Neuronal stem cell (in vitro differentiated cells): ENCODE measurements at regions not wholly inside any gene's neighbourhood (a gene's known extent, or its start where the extent isn't known, plus 50 kb on each side); places are given as distances from the start of the nearest gene placed in this dataset.

Experiments
- DNase-seq: peaks from one replicate; pipeline ENCODE4 v3.0.0-alpha.2; 2013; ENCODE audit warnings: low spot score
- H2AFZ ChIP-seq: one replicate; pipeline ENCODE4 v1.6.1; 2013; ENCODE audit warnings: mild to moderate bottlenecking, low read length, inconsistent platforms
- H2AK5ac ChIP-seq: 2 replicates; pipeline ENCODE4 v1.6.1; 2013; ENCODE audit warnings: low read depth, mild to moderate bottlenecking, inconsistent platforms, low read length, moderate library complexity, mixed read lengths
- H2BK120ac ChIP-seq: 2 replicates; pipeline ENCODE4 v1.6.1; 2013; ENCODE audit warnings: low read depth, mild to moderate bottlenecking, inconsistent platforms, low read length, moderate library complexity, mixed read lengths
- H2BK12ac ChIP-seq: one replicate; pipeline ENCODE4 v1.6.1; 2013; ENCODE audit warnings: low read length, inconsistent platforms
- H2BK15ac ChIP-seq: 2 replicates; pipeline ENCODE4 v1.6.1; 2013; ENCODE audit warnings: mild to moderate bottlenecking, low read length, inconsistent platforms, mixed read lengths
- H2BK5ac ChIP-seq: one replicate; pipeline ENCODE4 v1.6.1; 2013; ENCODE audit warnings: inconsistent platforms, mild to moderate bottlenecking, low read length, moderate library complexity
- H3K14ac ChIP-seq: one replicate; pipeline ENCODE4 v1.6.1; 2013; ENCODE audit warnings: low read length, inconsistent platforms
- H3K18ac ChIP-seq: 2 replicates; pipeline ENCODE4 v1.6.1; 2013; ENCODE audit warnings: low read length, inconsistent platforms
- H3K23ac ChIP-seq: 2 replicates; pipeline ENCODE4 v1.6.1; 2013; ENCODE audit warnings: low read depth, mild to moderate bottlenecking, mixed read lengths, low read length, inconsistent platforms; ENCODE audit not compliant: poor library complexity
- H3K27ac ChIP-seq: replicated peaks from 3 replicates; pipeline ENCODE4 v1.5.1; 2013; ENCODE audit warnings: low read length, inconsistent platforms
- H3K27me3 ChIP-seq, 3 experiments: 2 replicates each; pipeline ENCODE4 v1.6.1; 2013; ENCODE audit warnings: low read length in 3 of 3, mild to moderate bottlenecking in 2 of 3, inconsistent platforms in 1 of 3, low read depth in 1 of 3, mixed read lengths in 1 of 3, moderate library complexity in 1 of 3; ENCODE audit not compliant: control insufficient read depth in 3 of 3, insufficient read depth in 3 of 3
- H3K36me3 ChIP-seq, 2 donors: replicated peaks in 1 of 2; 2 replicates each; pipeline ENCODE4 v1.6.1; 2013; ENCODE audit warnings: low read length in 2 of 2; ENCODE audit not compliant: control insufficient read depth in 2 of 2, insufficient read depth in 2 of 2
- H3K4ac ChIP-seq: 2 replicates; pipeline ENCODE4 v1.6.1; 2013; ENCODE audit warnings: inconsistent platforms, mild to moderate bottlenecking, low read length, moderate library complexity
- H3K4me1 ChIP-seq, 2 donors: 1 replicate in 1 of 2; 2 replicates in 1 of 2; pipeline ENCODE4 v1.6.1; 2013; ENCODE audit warnings: low read length in 2 of 2, low read depth in 1 of 2; ENCODE audit not compliant: control insufficient read depth in 2 of 2, insufficient read depth in 1 of 2
- H3K4me2 ChIP-seq: one replicate; pipeline ENCODE4 v1.6.1; 2013; ENCODE audit warnings: mild to moderate bottlenecking, low read length, inconsistent platforms; ENCODE audit not compliant: insufficient read depth, poor library complexity, severe bottlenecking
- H3K4me3 ChIP-seq, 2 donors: 2 replicates each; pipeline ENCODE4 v1.5.1; 2013; ENCODE audit warnings: low read length in 2 of 2, mild to moderate bottlenecking in 2 of 2, inconsistent platforms in 1 of 2, moderate library complexity in 1 of 2
- H3K79me1 ChIP-seq: one replicate; pipeline ENCODE4 v1.6.1; 2013; ENCODE audit warnings: low read depth, mild to moderate bottlenecking, inconsistent platforms, low read length, moderate library complexity
- H3K9ac ChIP-seq: one replicate; pipeline ENCODE4 v1.6.1; 2013; ENCODE audit warnings: mild to moderate bottlenecking, low read depth, low read length, inconsistent platforms; ENCODE audit not compliant: poor library complexity
- H3K9me3 ChIP-seq, 2 donors: replicated peaks in 1 of 2; 2 replicates each; pipeline versions ENCODE3 to v1.6.1; 2013; ENCODE audit warnings: low read length in 2 of 2, mild to moderate bottlenecking in 2 of 2, inconsistent platforms in 1 of 2, low read depth in 1 of 2, mixed read lengths in 1 of 2, moderate library complexity in 1 of 2; ENCODE audit not compliant: control insufficient read depth in 2 of 2, insufficient read depth in 1 of 2
- H4K8ac ChIP-seq: one replicate; pipeline ENCODE4 v1.6.1; 2013; ENCODE audit warnings: low read depth, mild to moderate bottlenecking, inconsistent platforms, low read length, moderate library complexity
- H4K91ac ChIP-seq: one replicate; pipeline ENCODE4 v1.6.1; 2013; ENCODE audit warnings: low read length, low read depth, mild to moderate bottlenecking, inconsistent platforms; ENCODE audit not compliant: poor library complexity
- WGBS, 2 donors: extraction: QIAGEN DNeasy Blood & Tissue Kit; methylation state at CpG; one replicate each; pipeline ENCODE4 v1.1.7; 2013; ENCODE audit warnings: missing lambda C conversion rate in 2 of 2, mixed read lengths in 1 of 2; ENCODE audit not compliant: insufficient read length in 2 of 2, insufficient replicate concordance in 1 of 2; ENCODE audit errors: extremely low coverage in 2 of 2; 5-methylcytosine and 5-hydroxymethylcytosine counted together

DNA sequence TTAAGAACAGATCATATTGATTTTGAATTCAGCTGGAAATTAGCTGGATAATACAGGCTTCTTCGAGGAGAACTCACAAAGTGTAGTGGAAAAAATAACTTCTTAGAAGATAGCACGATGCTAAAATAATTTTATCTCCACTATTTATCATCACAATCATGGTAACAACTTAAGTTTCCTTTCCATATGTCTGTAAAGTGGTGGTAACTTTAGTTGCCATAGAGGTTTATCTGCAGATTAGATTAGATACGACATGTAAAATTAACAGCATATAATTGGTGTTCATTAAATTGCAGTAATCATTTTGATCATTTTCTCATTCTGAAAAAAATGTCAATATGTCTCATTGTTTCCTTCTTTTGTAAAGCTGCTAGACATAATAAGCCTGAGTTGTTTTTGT is 921.5 kb downstream of the KCNT2 start:
- Histone ChIP-seq H3K4ac (no peak overlapping the region), H4K8ac (no peak overlapping the region), H3K9ac (no peak overlapping the region), H2BK12ac (no peak overlapping the region), H3K9me3 (no peaks in the 10 kb centered on the region), H3K36me3 (no peaks in the 10 kb centered on the region), H4K91ac (no peak overlapping the region), H2BK120ac (no peak overlapping the region), H2AFZ (no peak overlapping the region), H3K4me3 (no peak overlapping the region), H3K14ac (no peak overlapping the region), H2BK5ac (no peak overlapping the region), H3K27me3 (no peaks in the 10 kb centered on the region), H3K79me1 (no peaks in the 10 kb centered on the region), H2BK15ac (no peak overlapping the region), H3K4me1 (no peaks in the 10 kb centered on the region), H3K23ac (no peak overlapping the region), H2AK5ac (no peak overlapping the region), H3K27ac (no peak overlapping the region), H3K4me2 (no peak overlapping the region), H3K18ac (no peak overlapping the region)
- WGBS, 2 donors, result no CpG with 5 or more reads among the region's 3 CpGs
- DNase-seq, result no peak

DNA sequence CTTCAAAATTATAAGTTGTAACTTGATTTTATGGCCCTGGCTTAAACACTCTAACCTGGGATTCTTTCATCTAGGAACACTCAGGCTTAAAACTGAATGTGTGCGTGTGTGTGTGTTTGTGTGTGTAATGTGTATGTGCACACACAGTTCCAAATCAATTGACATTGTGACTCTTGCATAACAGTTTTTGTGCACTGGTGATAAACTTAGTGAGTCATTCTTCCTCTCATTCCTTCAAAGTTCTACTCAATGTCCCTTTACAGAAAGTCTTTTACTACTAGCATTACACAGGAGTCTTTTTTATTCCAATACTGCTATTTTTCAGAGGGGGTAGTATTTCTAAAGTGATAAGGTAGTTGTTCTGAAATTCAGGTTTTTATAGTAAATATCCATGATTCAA is 943.6 kb downstream of the KCNT2 start:
- Histone ChIP-seq H3K14ac (no peak overlapping the region), H2AFZ (no peak overlapping the region), H4K8ac (no peak overlapping the region), H2BK15ac (no peak overlapping the region), H2BK5ac (no peak overlapping the region), H2AK5ac (no peak overlapping the region), H3K9ac (no peak overlapping the region), H3K27me3 (no peaks in the 10 kb centered on the region), H3K4me3 (no peak overlapping the region), H3K4ac (no peak overlapping the region), H3K79me1 (no peaks in the 10 kb centered on the region), H3K18ac (no peak overlapping the region), H3K4me2 (no peak overlapping the region), H3K4me1 (peaks cover 0 to 2% of the 10 kb centered on the region in 2 donors), H2BK12ac (no peak overlapping the region), H3K27ac (no peak overlapping the region), H3K9me3 (no peaks in the 10 kb centered on the region), H3K23ac (no peak overlapping the region), H4K91ac (no peak overlapping the region), H3K36me3 (no peaks in the 10 kb centered on the region), H2BK120ac (no peak overlapping the region)
- no peak for DNase-seq
- WGBS, 2 donors, result no CpG with 5 or more reads among the region's 1 CpG

DNA sequence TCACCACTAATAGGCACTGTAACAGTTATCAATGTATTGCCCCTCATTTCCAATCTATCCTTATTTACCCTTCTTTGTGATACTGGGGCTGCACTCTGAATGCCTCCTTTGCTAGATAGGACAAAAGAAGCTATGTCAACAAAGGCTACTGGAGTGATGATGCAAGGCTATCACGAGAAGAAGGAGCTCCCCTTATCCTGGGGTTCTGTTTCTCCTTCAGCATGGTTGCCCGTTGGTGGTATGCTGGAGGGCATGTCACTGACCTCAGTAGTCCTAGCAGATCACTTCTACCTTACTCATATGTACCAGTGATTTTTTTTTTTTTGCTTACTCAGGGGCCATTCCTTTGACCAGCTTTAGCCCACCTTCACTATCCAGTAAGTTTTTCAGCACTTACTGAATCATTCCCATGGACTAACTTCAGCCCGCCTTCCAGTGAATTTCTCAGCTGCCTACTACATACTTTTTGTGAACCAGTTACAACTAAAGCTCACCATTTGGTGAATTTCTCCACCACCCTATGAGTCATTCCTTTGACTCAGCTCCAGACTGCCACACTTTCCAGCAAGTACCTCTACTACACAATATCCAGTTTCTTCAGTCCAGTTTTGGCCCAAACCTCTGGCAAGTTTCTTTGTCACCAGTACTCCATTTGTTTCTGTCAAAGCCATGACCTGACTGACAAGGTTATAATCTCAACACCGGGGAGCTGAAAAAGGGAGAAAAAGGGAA is 944.5 kb downstream of the KCNT2 start:
- Histone ChIP-seq H3K27me3 (no peaks in the 10 kb centered on the region), H3K27ac (no peak overlapping the region), H3K18ac (no peak overlapping the region), H4K91ac (no peak overlapping the region), H3K79me1 (no peaks in the 10 kb centered on the region), H2BK15ac (no peak overlapping the region), H3K4me1 (peaks cover 0 to 2% of the 10 kb centered on the region in 2 donors), H3K14ac (no peak overlapping the region), H3K4me2 (no peak overlapping the region), H2AFZ (no peak overlapping the region), H2BK5ac (no peak overlapping the region), H2BK120ac (no peak overlapping the region), H3K4me3 (no peak overlapping the region), H3K9ac (no peak overlapping the region), H2BK12ac (no peak overlapping the region), H4K8ac (no peak overlapping the region), H3K36me3 (no peaks in the 10 kb centered on the region), H3K23ac (no peak overlapping the region), H2AK5ac (no peak overlapping the region), H3K4ac (no peak overlapping the region), H3K9me3 (no peaks in the 10 kb centered on the region)
- no CpG with 5 or more reads among the region's 4 CpGs for WGBS, 2 donors
- no peak for DNase-seq

DNA sequence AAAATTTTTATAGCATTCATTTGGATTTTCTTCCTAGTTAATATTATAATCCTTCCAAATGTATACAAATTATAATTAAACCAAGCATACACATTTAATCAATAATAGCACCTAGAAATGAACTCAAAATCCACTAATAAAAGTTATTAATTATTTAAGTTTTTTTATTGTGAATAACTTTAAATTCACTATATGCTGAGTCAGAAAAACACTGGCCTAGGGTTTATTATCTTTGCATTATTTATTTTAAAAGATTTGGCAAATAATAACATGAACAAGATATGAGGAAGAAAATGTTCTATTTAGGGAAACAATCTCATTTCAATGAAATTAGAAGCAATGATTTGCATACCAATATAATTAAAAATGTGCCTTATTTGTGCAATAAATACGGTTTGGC is 951.5 kb downstream of the KCNT2 start:
- Histone ChIP-seq H2BK12ac (no peak overlapping the region), H3K23ac (no peak overlapping the region), H3K36me3 (no peaks in the 10 kb centered on the region), H2BK120ac (no peak overlapping the region), H2AFZ (no peak overlapping the region), H2BK5ac (no peak overlapping the region), H3K4me1 (no peaks in the 10 kb centered on the region), H3K18ac (no peak overlapping the region), H3K14ac (no peak overlapping the region), H3K27me3 (no peaks in the 10 kb centered on the region), H3K9ac (no peak overlapping the region), H3K4me3 (no peak overlapping the region), H3K4me2 (no peak overlapping the region), H2AK5ac (no peak overlapping the region), H4K91ac (no peak overlapping the region), H3K27ac (no peak overlapping the region), H3K9me3 (no peaks in the 10 kb centered on the region), H3K4ac (no peak overlapping the region), H3K79me1 (no peaks in the 10 kb centered on the region), H2BK15ac (no peak overlapping the region), H4K8ac (no peak overlapping the region)
- WGBS, 2 donors, result no CpG with 5 or more reads among the region's 1 CpG
- no peak for DNase-seq
